Loucy (cell line): ENCODE measurements at regions not wholly inside any gene's neighbourhood (a gene's known extent, or its start where the extent isn't known, plus 50 kb on each side); places are given as distances from the start of the nearest gene placed in this dataset.
"Not testable (repeated sequence)": the region's sequence is repeated elsewhere in the genome, so short reads cannot be mapped to it uniquely, and the experiment has no call there.

Experiments
- CTCF ChIP-seq: fragments of 200-600 bp; sonication (generic); conservative IDR thresholded peaks from 2 replicates; pipeline ENCODE4 v1.5.1; 2014; ENCODE audit warnings: mild to moderate bottlenecking, antibody characterized with exemption, low read length
- EZH2phosphoT487 ChIP-seq: fragments of 200-600 bp; IDR thresholded peaks from 2 replicates; pipeline ENCODE4 v1.6.1; 2018; ENCODE audit warnings: antibody characterized with exemption, mild to moderate bottlenecking, moderate library complexity, borderline replicate concordance

GRCh38 chr4:187695531-187695930 lies 300.0 kb upstream of the ZFP42 start:
- not testable (repeated sequence) for TF ChIP-seq CTCF, EZH2phosphoT487
